Colonic mucosa (tissue), 4 donors: ENCODE measurements at regions not wholly inside any gene's neighbourhood (a gene's known extent, or its start where the extent isn't known, plus 50 kb on each side); places are given as distances from the start of the nearest gene placed in this dataset.

Experiments used
- DNase-seq: peaks from one replicate; pipeline ENCODE4 v3.0.0-alpha.2; 2020
- H3K27ac ChIP-seq: fragments of 200-600 bp; one replicate; pipeline ENCODE4 v1.8.0; 2021
- H3K27me3 ChIP-seq: fragments of 200-600 bp; one replicate; pipeline ENCODE4 v1.8.0; 2021
- H3K36me3 ChIP-seq: fragments of 200-600 bp; one replicate; pipeline ENCODE4 v1.8.0; 2021
- H3K4me1 ChIP-seq: fragments of 200-600 bp; one replicate; pipeline ENCODE4 v1.8.0; 2021; ENCODE audit warnings: mild to moderate bottlenecking
- H3K4me3 ChIP-seq: fragments of 200-600 bp; one replicate; pipeline ENCODE4 v1.8.0; 2021
- H3K9ac ChIP-seq, 2 donors: one replicate each; pipeline ENCODE4 v1.7.0; 2013; ENCODE audit warnings: control low read depth in 2 of 2, low read depth in 2 of 2, low read length in 2 of 2
- H3K9me3 ChIP-seq: fragments of 200-600 bp; one replicate; pipeline ENCODE4 v1.8.0; 2021
- intact Hi-C: fragments of 100-400 bp; cut with DNase I; formaldehyde crosslinking; loops from one replicate; pipeline ENCODE4 v1.14.1; 2022
- TF ChIP-seq, protein P1 (sequence below): fragments of 200-600 bp; IDR thresholded peaks from one replicate; pipeline ENCODE4 v1.8.0; 2022; ENCODE audit warnings: antibody characterized with exemption, mild to moderate bottlenecking
- donor health status: healthy.
- donor health status: DM: no; HTN: no; CAD: no.
- donor health status: DM: no; HTN: no; CAD: no.

DNA sequence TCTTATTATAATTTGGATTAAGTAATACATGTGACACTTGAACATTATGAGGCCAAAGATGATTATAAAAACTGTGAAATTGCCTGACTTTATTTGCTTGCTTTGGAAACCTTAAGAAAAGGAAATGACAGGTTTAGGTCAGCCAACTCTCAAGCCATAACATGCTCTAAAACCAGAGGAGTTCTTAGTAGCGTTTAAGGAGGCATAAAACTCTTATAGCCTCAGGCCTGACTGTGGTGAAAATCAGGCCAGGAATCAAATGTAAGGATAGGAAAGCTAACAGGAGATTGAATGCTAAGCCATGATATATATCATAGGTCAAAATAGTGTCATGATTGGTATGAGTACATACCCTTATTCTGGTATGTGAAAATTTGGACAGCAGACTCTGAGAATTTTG is 1142.4 kb upstream of the MIR17HG start:
- H3K27me3 ChIP-seq: no peaks in the 10 kb centered on the region
- intact Hi-C loops: no loop called here

DNA sequence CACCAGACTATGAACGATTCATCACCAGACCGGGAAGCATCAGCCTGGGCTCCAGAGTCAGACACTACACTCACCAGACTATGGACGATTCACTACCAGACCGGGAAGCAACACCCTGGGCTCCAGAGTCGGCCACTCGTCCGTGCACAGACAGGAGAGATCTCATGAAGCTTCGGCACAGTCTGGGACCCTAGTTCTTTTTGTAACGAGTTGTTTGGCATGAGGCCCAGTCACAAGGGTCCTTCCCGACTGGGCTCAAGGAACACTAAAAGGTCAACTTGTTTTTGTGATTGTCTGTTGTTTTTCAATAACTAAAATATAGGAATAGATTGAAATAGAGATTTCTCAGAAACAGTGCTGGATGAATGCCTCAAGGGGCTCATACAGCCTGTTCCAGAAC is 1141.6 kb upstream of the MIR17HG start:
- H3K27ac ChIP-seq: no peak overlapping the region
- DNase-seq: no peak
- H3K9ac ChIP-seq: no peak overlapping the region
- no peaks in the 10 kb centered on the region for H3K9me3 ChIP-seq
- H3K4me1 ChIP-seq: no peaks in the 10 kb centered on the region
- H3K4me3 ChIP-seq: no peak overlapping the region
- TF ChIP-seq, protein P1, sequence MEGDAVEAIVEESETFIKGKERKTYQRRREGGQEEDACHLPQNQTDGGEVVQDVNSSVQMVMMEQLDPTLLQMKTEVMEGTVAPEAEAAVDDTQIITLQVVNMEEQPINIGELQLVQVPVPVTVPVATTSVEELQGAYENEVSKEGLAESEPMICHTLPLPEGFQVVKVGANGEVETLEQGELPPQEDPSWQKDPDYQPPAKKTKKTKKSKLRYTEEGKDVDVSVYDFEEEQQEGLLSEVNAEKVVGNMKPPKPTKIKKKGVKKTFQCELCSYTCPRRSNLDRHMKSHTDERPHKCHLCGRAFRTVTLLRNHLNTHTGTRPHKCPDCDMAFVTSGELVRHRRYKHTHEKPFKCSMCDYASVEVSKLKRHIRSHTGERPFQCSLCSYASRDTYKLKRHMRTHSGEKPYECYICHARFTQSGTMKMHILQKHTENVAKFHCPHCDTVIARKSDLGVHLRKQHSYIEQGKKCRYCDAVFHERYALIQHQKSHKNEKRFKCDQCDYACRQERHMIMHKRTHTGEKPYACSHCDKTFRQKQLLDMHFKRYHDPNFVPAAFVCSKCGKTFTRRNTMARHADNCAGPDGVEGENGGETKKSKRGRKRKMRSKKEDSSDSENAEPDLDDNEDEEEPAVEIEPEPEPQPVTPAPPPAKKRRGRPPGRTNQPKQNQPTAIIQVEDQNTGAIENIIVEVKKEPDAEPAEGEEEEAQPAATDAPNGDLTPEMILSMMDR: no peak
- H3K36me3 ChIP-seq: no peaks in the 10 kb centered on the region
- H3K27me3 ChIP-seq: no peaks in the 10 kb centered on the region
- intact Hi-C loops: no loop called here

More for the DNA sequence above, 1142.4 kb upstream of the MIR17HG start:
- DNase-seq: no peak
- Histone ChIP-seq H3K9me3 (no peaks in the 10 kb centered on the region), H3K9ac (no peak overlapping the region), H3K4me1 (no peaks in the 10 kb centered on the region), H3K36me3 (no peaks in the 10 kb centered on the region), H3K27ac (no peak overlapping the region), H3K4me3 (no peak overlapping the region)
- TF ChIP-seq, protein P1: no peak

DNA sequence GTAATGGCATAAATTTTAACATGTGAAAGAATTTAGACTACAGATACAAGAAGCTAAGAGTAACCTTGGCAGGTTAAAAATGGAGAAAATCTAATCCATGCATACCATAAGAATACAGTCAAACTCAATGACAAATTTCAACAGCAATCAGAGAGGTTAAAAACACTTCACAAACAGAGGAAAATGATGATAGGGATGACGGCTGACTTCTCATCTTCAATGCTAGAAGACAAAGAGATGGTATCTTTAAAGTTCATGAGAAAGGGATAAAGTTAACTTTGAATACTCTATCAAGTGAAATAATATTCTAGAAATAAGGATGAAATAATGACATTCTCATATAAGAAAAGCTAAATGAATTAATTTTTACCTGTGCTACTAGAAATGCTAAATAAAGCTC is 1130.2 kb upstream of the MIR17HG start:
- H3K27me3 ChIP-seq: no peaks in the 10 kb centered on the region
- H3K4me1 ChIP-seq: no peaks in the 10 kb centered on the region
- H3K27ac ChIP-seq: no peak overlapping the region
- H3K4me3 ChIP-seq: no peak overlapping the region
- intact Hi-C loops: no loop called here
- H3K9me3 ChIP-seq: no peaks in the 10 kb centered on the region
- no peak for DNase-seq
- H3K9ac ChIP-seq: no peak overlapping the region
- no peaks in the 10 kb centered on the region for H3K36me3 ChIP-seq
- TF ChIP-seq, protein P1: no peak

DNA sequence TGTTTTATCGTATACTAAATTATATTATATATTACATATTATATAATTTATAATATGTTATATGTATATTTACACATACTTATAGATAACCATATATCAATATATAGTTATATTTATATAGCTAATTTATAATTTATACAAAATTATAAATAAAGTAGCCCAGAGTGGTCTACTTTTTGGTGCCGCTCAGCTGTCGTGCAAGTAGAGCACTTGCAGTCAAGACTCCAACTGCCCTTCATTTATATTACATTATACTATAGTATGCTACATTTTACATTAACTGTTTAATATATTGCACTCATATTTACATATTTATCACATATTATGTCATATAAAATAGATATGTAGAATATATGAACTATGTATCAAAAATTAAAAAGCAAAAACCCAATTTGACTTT is 1124.7 kb upstream of the MIR17HG start:
- no peak overlapping the region for H3K9ac ChIP-seq
- H3K27ac ChIP-seq: no peak overlapping the region
- H3K4me1 ChIP-seq: no peaks in the 10 kb centered on the region
- TF ChIP-seq, protein P1: no peak
- H3K36me3 ChIP-seq: no peaks in the 10 kb centered on the region
- no peaks in the 10 kb centered on the region for H3K9me3 ChIP-seq
- DNase-seq: no peak
- intact Hi-C loops: no loop called here
- H3K27me3 ChIP-seq: no peaks in the 10 kb centered on the region
- no peak overlapping the region for H3K4me3 ChIP-seq

DNA sequence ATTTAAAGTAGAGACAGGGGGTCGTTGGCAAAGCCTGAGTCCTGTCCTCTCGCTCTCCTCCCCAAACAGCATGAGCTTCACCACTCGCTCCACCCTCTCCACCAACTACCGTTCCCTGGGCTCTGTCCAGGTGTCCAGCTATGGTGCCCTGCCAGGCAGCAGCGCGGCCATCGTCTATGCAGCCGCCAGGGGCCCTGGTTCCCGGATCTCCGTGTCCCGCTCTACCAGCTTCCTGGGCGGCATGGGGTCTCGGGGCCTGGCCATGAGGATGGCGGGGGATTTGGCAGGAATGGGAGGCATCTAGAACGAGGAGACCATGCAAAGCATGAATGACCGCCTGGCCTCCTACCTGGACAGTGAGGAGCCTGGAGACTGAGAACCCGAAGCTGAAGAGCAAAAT is 1117.2 kb upstream of the MIR17HG start:
- TF ChIP-seq, protein P1: no peak
- no peaks in the 10 kb centered on the region for H3K9me3 ChIP-seq
- H3K36me3 ChIP-seq: no peaks in the 10 kb centered on the region
- no peak overlapping the region for H3K4me3 ChIP-seq
- no peak overlapping the region for H3K27ac ChIP-seq
- H3K4me1 ChIP-seq: no peaks in the 10 kb centered on the region
- H3K27me3 ChIP-seq: no peaks in the 10 kb centered on the region
- DNase-seq: no peak
- intact Hi-C loops: no loop called here
- no peak overlapping the region for H3K9ac ChIP-seq

DNA sequence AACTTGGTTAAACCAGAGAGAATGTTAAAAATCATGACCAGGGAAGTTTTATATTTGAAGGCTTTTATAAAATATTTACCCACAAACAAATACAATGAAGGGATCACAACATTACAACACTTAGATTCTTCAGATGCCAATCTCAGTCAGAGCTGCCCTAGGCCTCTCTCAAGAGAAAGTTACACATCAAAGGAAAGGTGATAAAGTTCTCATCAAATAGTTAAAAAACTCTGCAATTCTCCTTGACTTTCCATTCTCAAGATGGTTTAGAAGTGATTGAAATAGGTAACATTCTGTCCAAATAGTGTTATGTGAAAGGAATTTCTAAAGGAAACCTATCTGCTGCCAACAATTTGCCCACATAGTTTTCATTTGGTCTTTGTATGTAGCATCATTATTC is 1115.2 kb upstream of the MIR17HG start:
- H3K27me3 ChIP-seq: no peaks in the 10 kb centered on the region
- no peak overlapping the region for H3K9ac ChIP-seq
- H3K36me3 ChIP-seq: no peaks in the 10 kb centered on the region
- TF ChIP-seq, protein P1: no peak
- no peaks in the 10 kb centered on the region for H3K4me1 ChIP-seq
- DNase-seq: no peak
- H3K27ac ChIP-seq: no peak overlapping the region
- no peak overlapping the region for H3K4me3 ChIP-seq
- intact Hi-C loops: no loop called here
- no peaks in the 10 kb centered on the region for H3K9me3 ChIP-seq
